Smooth muscle cell (in vitro differentiated cells): ENCODE measurements at regions not wholly inside any gene's neighbourhood (a gene's known extent, or its start where the extent isn't known, plus 50 kb on each side); places are given as distances from the start of the nearest gene placed in this dataset.
A peak's percentile ranks its signal among the peaks of the same experiment; 100 is the strongest.

Experiments
- DNase-seq: peaks from one replicate; lab custom pipeline; 2025; ENCODE audit not compliant: unreplicated experiment; lab: John Stamatoyannopoulos, UW
- H2AFZ ChIP-seq: fragments of 200-600 bp; sonication (generic); 2 replicates; pipeline ENCODE4 v1.6.0; 2016; ENCODE audit warnings: antibody characterized with exemption, low read depth, mild to moderate bottlenecking
- H3F3A ChIP-seq: fragments of 200-600 bp; sonication (generic); 2 replicates; pipeline ENCODE4 v1.6.0; 2017; ENCODE audit warnings: antibody characterized with exemption, low read depth
- H3K27ac ChIP-seq: fragments of 200-600 bp; sonication (generic); 2 replicates; pipeline ENCODE4 v1.5.1; 2016; ENCODE audit warnings: low read depth, mild to moderate bottlenecking
- H3K27me3 ChIP-seq: fragments of 200-600 bp; sonication (generic); 2 replicates; pipeline ENCODE4 v1.6.1; 2016; ENCODE audit warnings: low read depth, mild to moderate bottlenecking
- H3K36me3 ChIP-seq: fragments of 200-600 bp; sonication (generic); 2 replicates; pipeline ENCODE4 v1.5.1; 2016; ENCODE audit warnings: low read depth
- H3K4me1 ChIP-seq: fragments of 200-600 bp; sonication (generic); 2 replicates; pipeline ENCODE4 v1.5.1; 2016; ENCODE audit warnings: low read depth
- H3K4me2 ChIP-seq: fragments of 200-600 bp; sonication (generic); 2 replicates; pipeline ENCODE4 v1.6.0; 2016; ENCODE audit warnings: mild to moderate bottlenecking
- H3K4me3 ChIP-seq: fragments of 200-600 bp; sonication (generic); 2 replicates; pipeline ENCODE4 v1.5.1; 2016; ENCODE audit warnings: mild to moderate bottlenecking
- H3K79me2 ChIP-seq: fragments of 200-600 bp; sonication (generic); 2 replicates; pipeline ENCODE4 v1.6.0; 2016; ENCODE audit warnings: low read depth, mild to moderate bottlenecking
- H3K9ac ChIP-seq: fragments of 200-600 bp; sonication (generic); 2 replicates; pipeline ENCODE4 v1.6.0; 2016; ENCODE audit warnings: low read depth
- H3K9me3 ChIP-seq: fragments of 200-600 bp; sonication (generic); replicated peaks from 2 replicates; pipeline ENCODE4 v1.5.1; 2016; ENCODE audit warnings: low read depth
- H4K20me1 ChIP-seq: fragments of 200-600 bp; sonication (generic); 2 replicates; pipeline ENCODE4 v1.6.0; 2016; ENCODE audit warnings: low read depth
- WGBS: methylation state at CpG from one replicate; pipeline ENCODE4 v1.1.7; 2016; ENCODE audit warnings: low lambda C conversion rate; 5-methylcytosine and 5-hydroxymethylcytosine counted together
- TF ChIP-seq, protein P1 (sequence below): fragments of 200-600 bp; sonication (generic); IDR thresholded peaks from 2 replicates; pipeline ENCODE4 v1.5.1; 2017; ENCODE audit warnings: borderline replicate concordance, mild to moderate bottlenecking, antibody characterized with exemption; ENCODE audit not compliant: insufficient read depth, poor library complexity, severe bottlenecking

DNA sequence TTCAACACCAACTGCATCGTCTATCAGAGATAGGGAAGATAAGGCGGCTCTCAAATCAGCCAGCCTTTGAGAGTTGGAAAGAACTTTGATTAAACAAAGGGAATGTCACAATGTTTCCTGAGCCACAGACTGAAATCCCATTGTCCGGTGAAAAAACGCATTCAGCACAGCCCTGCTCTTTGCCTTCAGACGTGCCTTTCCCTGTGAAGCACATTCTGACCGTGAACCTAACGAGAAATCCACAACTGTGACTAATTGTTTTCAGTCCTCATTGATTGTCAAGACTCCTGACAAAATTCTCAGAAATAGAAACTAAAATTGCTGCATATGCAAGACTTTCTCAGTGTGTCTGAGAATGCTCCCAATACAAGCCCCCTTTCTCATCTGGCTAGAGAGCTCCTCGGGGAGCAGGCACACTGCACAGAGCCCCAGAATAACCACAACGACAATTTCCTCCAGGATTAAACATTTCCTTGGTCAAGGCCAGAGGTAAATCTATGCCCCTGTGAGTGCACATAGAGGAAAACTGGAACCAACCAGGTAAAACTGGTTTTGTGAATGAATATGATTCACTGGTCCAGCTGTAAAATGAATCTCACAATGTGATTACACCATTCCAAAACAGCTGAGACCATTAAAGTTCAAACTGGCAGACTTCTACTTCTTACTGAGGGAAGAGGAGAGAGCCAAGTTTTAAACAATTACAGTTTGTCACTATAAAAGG, 561.9 kb upstream of the ID2 start:
- Histone ChIP-seq H3K4me3 (no peak overlapping the region), H3F3A (no peaks in the 10 kb centered on the region), H3K4me1 (peaks cover 13% of the 10 kb centered on the region), H3K36me3 (no peaks in the 10 kb centered on the region), H4K20me1 (no peaks in the 10 kb centered on the region), H3K9ac (no peak overlapping the region), H3K79me2 (no peaks in the 10 kb centered on the region), H3K9me3 (no peaks in the 10 kb centered on the region), H3K27me3 (no peaks in the 10 kb centered on the region), H2AFZ (no peak overlapping the region), H3K4me2 (peak overlapping the region; percentile 1), H3K27ac (peak overlapping the region; percentile 43)
- 42% methylated on average over 9 of the region's 9 CpGs for WGBS
- TF ChIP-seq, protein P1, sequence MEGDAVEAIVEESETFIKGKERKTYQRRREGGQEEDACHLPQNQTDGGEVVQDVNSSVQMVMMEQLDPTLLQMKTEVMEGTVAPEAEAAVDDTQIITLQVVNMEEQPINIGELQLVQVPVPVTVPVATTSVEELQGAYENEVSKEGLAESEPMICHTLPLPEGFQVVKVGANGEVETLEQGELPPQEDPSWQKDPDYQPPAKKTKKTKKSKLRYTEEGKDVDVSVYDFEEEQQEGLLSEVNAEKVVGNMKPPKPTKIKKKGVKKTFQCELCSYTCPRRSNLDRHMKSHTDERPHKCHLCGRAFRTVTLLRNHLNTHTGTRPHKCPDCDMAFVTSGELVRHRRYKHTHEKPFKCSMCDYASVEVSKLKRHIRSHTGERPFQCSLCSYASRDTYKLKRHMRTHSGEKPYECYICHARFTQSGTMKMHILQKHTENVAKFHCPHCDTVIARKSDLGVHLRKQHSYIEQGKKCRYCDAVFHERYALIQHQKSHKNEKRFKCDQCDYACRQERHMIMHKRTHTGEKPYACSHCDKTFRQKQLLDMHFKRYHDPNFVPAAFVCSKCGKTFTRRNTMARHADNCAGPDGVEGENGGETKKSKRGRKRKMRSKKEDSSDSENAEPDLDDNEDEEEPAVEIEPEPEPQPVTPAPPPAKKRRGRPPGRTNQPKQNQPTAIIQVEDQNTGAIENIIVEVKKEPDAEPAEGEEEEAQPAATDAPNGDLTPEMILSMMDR = no peak
- no peak for DNase-seq

DNA sequence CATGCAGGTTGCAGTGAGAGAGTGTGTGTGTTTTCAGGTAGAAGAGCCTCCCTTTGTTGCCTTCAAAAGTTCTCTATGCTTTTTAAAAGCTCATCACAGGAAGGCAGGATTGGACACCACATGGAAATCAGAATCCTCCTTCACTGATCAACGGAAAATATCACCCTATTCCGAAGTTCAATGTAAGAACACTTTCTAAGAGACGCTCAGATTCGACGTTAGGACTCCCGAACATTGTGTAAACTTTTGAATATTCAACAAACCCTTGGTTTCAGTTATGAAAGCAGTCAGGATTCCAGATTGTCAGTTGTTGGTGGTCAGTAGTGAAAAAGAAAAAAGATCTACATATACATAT, 561.4 kb upstream of the ID2 start:
- Histone ChIP-seq H3K36me3 (no peaks in the 10 kb centered on the region), H3K79me2 (no peaks in the 10 kb centered on the region), H3F3A (no peaks in the 10 kb centered on the region), H3K4me3 (no peak overlapping the region), H4K20me1 (no peaks in the 10 kb centered on the region), H3K4me1 (peaks cover 13% of the 10 kb centered on the region), H3K4me2 (peak overlapping the region; percentile 1), H3K9ac (no peak overlapping the region), H2AFZ (no peak overlapping the region), H3K27ac (peak overlapping the region; percentile 30), H3K27me3 (no peaks in the 10 kb centered on the region), H3K9me3 (no peaks in the 10 kb centered on the region)
- DNase-seq = no peak
- TF ChIP-seq, protein P1 = no peak
- WGBS = 94% methylated on average over 6 of the region's 6 CpGs

DNA sequence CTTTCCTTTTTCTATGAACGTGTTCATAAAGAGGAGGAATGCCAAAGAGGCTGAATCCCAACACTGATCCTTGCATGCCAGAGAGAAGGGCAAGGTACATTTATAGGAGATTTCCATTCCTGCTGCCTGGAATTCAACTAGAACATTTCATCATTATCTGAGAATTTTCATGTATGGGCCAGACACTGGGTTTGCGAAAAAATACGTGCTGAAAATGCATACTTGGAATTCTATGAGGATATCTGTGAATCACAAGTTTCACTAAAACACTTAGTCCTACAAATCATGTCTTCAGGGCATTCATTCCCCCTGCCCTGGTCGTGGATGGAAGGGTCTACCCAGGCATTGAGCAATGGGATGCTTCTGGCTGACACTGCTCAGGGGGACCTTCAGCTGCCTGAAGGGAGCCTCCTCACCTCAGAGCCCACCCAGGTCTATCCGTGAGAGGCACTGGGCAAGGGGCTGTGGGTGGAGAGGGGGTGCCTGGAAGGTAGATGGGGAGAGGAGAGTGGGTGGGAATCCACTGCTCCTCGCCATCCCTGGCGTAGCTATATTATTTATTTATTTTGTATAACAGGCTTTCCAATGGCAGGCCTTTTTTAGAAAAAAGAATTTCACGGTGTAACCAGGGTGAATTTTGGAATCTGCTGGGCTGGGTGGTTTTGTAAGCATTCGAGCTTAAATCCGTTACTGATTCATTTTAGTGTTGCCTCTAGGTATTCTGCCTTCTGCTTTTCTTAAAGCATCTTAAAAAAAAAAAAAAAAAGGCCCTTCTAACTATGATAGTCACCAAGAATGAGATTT, 560.6 kb upstream of the ID2 start:
- no peak overlapping the region for H3K9ac ChIP-seq
- H3K4me2 ChIP-seq = peak overlapping the region; percentile 1
- no peak overlapping the region for H3K27ac ChIP-seq
- TF ChIP-seq, protein P1 = no peak
- no peak for DNase-seq
- H3K36me3 ChIP-seq = no peaks in the 10 kb centered on the region
- H3K4me3 ChIP-seq = no peak overlapping the region
- no peaks in the 10 kb centered on the region for H3K9me3 ChIP-seq
- H3F3A ChIP-seq = no peaks in the 10 kb centered on the region
- H3K4me1 ChIP-seq = peaks cover 13% of the 10 kb centered on the region
- 70% methylated on average over 10 of the region's 10 CpGs for WGBS
- H4K20me1 ChIP-seq = no peaks in the 10 kb centered on the region
- no peak overlapping the region for H2AFZ ChIP-seq
- no peaks in the 10 kb centered on the region for H3K79me2 ChIP-seq
- no peaks in the 10 kb centered on the region for H3K27me3 ChIP-seq
